PFSK-1 (cell line): ENCODE measurements at regions not wholly inside any gene's neighbourhood (a gene's known extent, or its start where the extent isn't known, plus 50 kb on each side); places are given as distances from the start of the nearest gene placed in this dataset.

Source experiments
- SIN3A ChIP-seq: IDR thresholded peaks from 2 replicates; pipeline ENCODE4 v1.6.1; 2012; ENCODE audit warnings: mild to moderate bottlenecking, low read length, moderate library complexity, borderline replicate concordance; ENCODE audit not compliant: insufficient read depth
- TAF1 ChIP-seq: IDR thresholded peaks from 2 replicates; pipeline ENCODE4 v1.6.1; 2012; ENCODE audit warnings: low read length, control low read depth, borderline replicate concordance; ENCODE audit not compliant: insufficient read depth

DNA sequence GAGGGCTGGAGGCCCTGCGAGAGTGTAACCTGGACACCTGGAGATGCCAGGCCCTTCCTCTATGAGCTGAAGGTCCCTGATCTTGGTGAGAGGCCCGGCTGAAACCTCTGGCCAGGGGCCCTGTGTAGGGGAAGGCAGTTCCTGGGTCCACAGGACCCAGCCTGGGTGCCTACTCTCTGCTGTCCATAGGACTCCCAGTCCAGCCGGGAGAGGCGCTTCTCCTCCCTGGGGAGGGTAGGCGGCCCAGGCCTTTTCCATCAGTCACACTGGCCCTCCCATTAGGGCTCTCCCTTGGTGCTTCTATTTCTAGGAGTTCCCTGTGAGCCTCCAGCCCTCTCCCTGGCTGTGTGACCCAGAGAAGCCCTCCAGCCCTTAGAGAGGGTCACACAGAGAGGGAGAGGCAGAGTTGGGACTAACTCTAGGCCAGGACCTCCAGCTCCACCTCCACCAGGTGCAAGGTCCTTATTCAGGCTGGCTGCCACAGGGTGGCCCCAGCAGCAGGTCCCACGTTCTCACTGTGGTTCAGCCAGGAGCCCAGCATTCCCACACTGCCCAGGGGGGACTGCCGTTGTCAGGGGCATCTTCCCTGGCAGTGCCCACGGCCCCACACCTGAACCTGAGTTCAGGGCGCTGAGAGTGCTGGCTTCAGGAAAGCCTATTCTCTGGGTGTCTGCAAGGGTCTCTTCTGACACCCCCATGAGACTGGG, 146.8 kb downstream of the SMAD6 start:
- TF ChIP-seq TAF1 = no peak
- no peak for TF ChIP-seq SIN3A
